Skin of body (tissue), 1 donor: ENCODE measurements at regions not wholly inside any gene's neighbourhood (a gene's known extent, or its start where the extent isn't known, plus 50 kb on each side); places are given as distances from the start of the nearest gene placed in this dataset.

Source experiments
- DNase-seq: peaks from one replicate; lab custom pipeline; 2025; lab: John Stamatoyannopoulos, UW

DNA sequence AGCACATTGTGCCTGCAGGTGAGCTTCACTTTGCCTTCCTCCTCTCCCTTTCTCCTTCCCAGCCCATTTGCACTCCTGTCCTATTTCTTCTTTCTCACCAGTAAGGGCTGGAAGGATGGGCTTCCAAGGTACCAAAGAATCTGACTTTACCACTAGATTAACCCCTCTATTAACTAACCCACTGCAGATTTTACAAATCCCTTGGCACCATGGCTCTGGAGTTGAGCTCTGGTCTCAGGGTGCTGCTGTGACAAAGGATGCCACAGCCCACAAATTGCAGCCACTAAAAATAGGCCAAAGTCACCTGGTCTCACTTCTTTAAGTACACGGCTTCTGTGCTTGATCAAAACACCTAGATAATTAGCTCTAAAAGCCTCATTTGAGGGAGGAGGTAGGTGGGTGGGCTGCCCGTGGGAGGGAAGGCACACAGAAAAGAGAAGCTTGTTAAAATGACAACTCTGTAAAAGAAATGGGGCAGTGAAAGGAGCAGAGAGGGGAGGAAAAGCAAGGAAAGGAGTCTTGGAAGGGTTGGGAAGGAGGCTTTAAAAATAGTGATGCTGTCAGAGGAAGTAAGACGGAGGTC lies 327.4 kb downstream of the DRD1 start:
- DNase-seq, result no peak

DNA sequence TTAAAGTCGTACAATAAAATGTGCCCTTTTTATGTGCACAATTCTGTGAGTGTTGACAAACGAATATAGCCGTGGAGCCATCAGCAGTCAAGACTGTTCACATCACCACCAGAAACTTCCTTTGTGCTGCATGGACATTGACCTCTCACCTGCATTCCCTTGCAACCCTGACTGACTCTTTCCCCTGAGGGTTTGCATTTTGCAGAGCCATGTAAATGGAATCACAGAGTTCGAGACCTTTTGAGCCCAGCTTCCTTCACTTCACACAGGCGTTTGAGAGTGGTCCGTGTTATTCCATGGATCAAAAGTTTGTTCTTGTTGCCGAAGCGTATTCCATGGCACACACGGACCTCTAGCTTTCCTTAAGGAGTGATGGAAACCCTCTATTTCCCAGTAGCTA lies 328.2 kb downstream of the DRD1 start:
- DNase-seq, result no peak

DNA sequence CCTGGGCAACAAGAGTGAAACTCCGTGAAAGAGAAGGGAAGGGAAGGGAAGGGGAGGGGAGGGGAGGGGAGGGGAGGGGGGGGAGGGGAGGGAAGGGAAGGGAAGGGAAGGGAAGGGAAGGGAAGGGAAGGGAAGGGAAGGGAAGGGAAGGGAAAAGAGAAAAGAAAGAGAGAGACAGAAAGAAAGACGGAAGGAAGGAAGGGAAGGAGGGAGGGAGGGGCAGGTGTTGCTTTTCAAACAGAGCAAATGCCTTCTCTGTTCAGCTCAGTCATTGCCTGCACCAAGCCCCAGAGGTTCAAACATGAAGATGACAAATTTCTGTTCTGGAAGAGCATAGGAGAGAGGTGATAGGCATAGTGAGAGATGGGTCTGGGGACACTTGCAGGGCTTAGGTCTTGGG lies 330.0 kb downstream of the DRD1 start:
- no peak for DNase-seq

DNA sequence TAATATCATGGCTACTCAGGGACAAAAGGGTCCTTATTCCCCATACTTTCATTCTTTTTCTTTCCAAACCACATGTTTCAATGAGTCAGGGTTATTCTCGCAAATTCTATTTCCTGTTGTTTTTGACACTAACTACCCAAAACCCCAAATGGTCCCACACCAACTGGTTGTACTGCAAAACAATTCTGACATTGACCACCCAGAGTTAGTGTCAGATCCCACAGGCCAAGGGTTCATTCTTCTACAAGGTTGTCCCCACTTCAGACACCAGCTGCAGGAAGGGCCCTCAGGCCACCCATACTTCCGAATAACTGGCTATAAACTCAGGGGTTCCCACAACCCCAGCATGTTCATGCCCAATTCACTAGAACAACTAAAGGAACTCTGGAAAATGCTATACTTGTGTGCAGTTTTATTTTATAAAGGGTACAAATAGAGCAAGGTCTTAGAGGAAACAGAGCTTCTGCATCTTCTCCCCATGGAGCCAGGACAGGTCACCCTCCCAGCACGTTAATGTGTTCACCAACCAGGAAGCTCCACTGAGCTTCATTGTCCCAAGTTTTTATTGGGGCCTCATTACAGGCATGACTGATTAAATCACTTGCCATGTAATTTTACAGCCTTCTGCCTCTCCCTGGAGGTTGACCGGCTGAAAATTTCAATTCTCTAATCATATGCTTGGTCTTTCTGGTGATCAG lies 334.8 kb downstream of the DRD1 start:
- DNase-seq, result no peak

DNA sequence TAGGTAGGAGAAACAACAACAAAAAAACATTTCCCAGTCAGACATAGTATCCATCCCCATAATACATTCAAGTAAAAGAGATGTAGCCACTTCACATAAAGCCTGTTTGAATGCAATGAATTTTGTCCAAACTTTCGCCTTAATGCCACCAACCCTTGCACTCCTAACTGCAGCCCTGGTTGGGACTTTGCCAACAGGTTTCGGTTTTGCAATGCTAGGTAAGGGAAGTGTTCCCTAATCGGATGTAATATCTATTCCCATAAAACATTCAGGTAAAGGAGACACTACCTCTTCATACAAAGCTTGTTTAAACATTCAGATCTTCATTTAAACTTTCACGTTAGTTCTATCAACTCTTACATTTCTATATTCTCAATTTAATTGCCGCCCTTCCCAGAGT lies 336.1 kb downstream of the DRD1 start:
- DNase-seq, result no peak

DNA sequence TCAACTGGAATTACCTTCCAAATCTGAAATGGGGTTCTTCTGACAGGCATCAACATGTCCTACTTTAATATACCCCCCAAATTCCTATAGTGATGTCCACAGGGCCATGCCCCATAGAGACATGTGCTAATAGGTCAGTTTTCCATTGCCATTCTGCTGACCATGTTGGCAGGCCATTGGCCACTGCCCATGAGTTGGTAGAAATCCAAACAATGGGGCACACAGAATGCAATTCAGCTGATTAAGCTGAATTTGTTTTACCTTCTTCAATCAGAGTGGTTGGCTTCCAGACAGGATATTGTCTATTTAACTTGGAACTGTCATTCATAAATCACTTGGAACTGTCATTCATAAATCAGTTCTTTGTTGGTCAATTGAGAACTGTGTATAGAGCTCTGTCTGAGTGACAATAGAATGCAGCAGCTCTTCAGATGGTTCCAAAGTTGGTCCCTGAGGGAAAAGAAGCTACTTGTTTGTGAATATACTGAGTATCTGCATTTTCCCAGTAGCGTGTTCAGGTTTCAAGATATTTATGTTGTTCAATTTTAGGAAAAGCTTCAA lies 336.9 kb downstream of the DRD1 start:
- DNase-seq, result no peak

DNA sequence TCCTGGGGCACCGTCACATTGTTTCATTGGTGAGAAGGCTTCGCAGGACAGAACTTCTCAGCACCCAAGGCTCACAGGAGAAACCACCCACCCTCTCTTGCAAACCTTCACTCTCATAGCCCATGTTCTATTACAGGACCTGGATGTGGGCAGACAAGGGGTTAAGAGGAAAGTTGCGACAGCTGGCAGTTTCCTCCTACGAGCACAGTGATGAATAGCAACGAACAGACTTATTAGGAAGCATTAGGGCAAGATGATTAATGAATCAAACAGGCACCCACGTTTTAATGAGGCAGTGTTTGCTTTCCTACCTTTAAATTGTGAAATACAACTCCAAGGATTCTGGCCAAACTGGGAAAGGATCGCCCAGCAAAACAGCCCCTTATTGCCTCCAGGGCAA lies 339.3 kb downstream of the DRD1 start:
- DNase-seq, result no peak

DNA sequence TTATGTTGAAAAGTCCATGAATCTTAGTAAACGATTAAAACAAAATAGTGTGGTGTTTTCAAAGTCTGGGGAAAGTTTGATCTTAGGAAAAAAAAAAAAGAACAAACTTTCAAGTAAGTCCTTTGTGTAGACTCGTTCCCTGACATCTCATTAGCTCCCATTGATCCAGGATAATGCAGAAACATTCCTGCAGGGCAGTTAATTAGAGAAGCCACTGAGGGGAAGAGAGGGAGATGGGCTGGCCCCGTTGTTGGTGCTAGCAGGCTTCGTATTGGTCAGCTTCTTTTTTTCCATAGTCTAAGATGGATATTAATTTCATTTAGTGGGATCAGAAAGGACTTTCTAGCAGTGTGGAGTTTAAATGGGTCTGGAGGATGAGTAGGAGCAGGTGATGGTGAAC lies 340.2 kb downstream of the DRD1 start:
- DNase-seq, result no peak

DNA sequence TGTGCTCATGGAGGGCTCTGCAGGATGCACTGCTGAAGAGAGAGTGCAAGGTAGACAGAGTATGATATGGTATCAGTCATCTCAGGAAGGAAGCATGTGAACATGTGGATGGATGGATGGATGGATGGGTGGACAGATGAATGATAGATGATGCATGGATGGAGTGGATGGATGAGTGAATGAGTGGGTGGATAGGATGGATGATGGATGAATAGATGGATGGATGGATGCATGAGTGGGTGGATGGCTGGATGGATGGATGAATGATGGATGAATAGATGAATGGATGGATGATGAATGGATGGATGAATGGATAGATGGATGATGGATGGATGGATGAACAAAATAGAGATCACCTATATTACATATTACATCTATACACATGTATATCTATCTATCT lies 341.3 kb downstream of the DRD1 start:
- DNase-seq, result no peak

DNA sequence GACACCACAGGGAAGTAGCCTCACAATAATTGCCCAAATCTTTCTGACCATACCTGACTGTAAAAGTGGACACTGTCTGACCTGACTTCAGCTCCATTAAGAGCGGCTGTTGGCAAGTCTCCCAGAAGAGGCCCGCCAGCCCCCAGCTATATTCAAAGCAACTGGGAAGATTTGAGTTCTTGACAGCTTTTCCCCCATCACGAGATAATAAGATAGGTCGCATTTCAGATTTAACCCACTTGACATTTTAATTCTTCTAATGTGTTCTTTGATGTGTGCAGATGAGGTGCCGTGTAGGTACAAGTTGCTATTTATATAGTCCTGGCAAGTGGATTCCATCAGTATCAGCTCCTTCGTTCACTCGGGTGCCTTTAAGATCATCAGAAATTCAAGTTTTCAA lies 345.7 kb downstream of the DRD1 start:
- no peak for DNase-seq

DNA sequence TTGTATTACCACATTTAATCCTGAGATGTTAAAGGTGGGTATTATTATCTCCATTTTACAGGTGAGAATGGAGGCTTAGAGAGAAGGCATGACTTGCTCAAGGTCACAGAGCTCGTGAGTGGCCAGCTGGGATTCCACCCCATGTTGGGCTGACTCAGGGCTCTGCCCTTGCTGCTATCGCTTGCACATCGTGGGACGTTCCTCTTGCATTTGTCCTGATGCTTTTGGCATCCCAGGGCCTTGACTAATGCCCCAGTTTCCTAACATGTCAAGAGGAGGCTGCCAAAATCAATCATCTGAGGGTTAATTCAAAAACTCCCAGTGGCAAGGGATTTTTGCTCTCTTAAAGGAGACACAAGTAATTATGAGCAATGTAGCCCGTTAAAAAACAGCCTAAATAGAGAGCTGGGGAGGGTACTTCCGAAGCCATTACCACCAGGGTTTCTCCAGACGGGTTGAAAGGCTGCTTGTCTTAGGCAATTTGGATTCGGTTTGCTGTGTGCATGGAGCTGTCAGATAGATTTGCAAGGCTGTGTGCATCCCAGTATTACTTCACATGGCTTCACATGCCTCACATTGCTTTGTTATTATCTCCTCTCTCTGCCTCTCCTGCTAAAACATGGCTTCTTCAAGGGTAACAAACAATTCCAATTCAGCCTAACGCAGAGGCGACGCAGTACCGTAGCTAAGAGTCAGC lies 347.4 kb downstream of the DRD1 start:
- no peak for DNase-seq

DNA sequence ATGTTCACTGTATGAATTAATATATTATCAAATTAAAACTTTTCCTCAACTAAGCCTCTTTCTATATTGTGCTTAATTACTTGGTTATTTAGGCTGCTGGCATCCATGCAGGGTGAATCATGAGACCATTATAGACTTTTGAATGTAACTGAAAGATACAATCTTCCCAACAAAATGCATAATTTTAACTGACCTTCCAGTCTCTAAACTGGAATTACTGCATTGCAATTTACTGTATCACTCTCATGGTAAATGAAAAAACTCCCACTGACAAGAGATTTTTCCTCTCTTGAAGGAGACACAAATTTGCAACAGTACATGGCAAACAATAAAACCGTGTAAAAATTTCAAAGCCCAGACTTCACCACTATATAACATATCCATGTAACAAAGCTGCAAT lies 349.5 kb downstream of the DRD1 start:
- DNase-seq, result no peak

DNA sequence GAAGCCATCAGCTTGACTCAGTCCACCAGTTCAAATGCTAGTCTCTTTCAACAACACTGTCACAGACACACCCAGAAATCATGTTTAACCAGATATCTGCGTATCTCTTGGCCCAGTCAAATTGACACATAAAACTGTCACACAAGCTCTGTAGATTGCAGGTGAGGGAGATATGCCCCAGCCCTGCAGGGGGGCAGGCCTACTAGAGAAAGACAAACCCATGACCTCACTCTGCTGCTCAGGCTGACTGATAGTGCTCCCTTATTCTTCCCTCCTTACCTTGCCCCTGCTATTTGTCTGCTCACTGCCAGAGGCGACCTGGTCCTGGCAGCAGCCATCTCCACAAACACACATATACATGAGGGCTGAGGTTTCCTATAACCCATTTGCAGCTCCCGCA lies 351.3 kb downstream of the DRD1 start:
- DNase-seq, result no peak

DNA sequence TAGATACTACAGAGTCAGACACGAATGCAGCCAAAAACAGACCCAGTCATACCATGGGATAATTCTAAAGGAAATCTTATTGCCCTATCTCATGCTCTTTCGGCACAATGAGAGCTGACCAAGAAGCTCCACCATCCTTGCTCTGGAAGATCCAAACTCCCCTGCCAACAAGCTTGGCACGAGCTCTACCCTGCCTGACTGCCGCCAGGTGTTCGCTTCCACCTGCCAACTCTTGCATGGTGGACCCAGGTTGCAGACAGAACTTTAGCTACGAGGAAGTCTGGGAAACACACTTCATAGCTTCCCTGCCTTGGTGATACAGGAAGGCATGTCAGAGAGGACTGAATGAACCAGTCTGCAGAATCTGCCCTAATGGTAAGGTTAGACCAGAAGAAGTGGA lies 355.0 kb downstream of the DRD1 start:
- DNase-seq, result no peak

DNA sequence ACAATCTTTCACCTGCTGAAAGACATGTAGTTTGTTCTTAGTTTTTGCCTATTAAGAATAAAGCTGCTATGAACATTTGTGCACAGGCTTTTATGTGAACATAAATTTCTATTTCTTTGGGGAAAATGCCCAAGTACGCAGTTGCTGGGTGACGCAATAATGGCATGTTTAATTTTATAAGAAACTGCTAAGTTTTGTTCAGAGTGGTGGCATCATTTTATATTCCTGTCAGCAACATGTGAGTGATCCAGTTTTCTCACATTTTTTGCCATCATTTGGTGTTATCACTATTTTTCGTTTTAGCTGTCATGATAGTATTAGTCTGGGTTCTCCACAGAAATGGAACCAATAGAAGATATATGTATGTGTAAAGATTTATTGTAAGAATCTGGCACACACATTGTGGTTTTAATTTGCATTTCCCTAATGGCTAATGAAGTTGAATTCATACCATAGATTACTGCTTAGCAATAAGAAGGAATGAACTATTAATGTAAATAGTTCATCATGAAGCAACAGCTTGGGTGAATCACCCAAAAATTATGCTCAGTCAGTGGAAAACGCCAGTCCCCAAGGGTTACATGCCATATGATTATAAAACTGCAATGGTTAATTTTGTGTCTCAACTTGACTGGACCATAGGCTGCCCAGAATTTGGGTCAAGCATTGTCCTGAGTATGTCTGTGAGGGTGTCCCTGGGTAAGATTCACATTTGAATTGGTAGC lies 358.6 kb downstream of the MSX2 start:
- no peak for DNase-seq

DNA sequence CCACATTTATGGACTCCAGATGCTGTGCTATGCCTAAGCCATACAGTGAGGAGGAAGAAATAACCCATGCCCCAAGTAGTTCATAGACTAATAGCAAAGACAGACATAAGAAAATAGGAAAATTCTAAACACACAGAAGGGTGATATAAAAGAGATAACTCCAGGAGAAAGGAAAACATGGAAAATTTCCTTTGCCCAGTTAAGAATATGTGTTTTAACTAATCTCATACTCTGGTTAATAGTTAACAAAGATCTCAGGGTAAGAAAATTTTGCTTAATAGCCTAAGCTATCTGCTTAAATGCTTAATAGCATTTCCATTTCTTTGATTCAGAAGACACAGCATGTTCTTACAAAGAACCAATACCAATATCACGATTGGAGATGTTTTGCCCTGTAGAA lies 358.0 kb downstream of the MSX2 start:
- DNase-seq, result no peak

DNA sequence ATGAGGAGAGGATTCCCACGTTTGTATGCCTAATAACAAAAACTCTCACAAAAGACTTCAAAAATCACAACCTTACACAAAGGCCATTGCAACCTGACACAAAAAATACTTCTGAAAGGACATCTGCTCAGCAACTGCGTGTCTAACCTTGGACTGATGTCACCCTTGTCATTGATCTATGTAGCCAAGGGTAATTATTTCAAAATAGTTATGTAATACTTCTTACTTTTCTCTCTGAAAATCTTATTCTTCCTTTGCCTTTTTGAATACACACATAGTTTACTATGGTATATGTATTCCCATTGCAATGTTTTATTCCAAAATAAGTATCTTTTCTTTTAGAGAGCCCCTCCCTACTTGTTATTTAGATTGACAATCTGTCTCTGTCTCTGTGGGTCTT lies 355.3 kb downstream of the MSX2 start:
- DNase-seq, result no peak

DNA sequence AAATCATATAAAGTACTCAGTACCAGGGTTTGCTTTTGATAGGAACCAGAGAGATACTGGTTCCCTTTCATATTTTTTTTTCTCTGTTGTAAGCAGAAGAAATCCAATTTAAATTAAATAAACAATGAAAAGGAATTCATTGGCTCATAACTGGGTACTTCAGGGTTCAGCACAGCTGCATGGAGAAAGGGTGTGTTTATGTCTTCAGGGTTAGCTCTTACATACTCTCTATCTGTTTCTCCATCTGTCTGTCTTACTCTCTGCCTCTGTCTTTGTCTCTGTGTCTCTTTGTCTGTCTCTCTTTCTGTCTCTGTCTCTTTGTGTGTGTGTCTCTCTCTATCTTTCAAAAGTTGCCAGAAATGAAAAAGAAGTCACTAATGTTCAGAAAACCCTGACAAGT lies 345.9 kb downstream of the MSX2 start:
- no peak for DNase-seq

DNA sequence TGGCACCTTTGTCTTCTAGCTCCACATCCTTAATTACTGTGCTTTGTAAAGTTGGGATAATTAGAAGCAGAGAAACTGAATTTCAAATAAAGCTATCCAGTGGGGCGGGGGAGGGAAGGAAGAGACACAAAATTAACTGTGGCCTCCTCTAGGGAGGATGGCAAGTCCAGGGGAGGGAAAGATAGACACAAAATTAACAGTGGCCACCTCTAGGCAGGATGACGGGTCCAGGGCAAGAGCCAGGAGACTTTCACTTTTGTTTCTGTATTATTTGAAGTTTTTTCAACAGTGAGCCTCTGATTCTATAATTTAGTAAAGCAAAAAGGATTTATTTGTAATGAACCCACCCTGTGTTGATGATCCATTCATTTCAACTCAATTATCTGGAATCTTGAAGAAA lies 335.9 kb downstream of the MSX2 start:
- no peak for DNase-seq

DNA sequence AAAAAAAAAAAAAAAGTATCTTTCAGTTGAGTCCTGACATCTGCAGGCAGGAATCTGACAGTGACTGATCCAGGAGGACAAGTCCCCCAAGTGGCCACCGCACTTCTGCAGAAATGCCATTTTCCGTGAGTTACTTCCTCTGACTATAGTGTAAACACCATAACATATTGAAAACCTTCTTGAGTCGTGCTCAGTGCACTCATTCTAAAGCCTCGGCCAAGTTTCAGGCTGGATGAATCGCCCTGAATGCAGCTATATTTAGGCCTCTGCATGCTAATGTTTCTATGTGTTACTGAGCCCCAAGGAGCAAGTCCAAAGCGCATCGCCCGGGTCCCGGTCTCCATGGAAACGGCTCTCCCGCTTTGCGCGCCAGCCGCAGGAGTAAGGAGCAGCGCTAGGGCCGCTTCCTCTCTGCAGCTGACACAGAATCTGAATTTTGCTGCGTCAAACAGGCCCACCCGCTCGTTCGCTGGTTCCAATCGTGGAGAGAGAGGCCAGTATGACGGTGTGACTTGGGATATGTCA lies 335.4 kb downstream of the MSX2 start:
- DNase-seq, result peak; percentile 31

DNA sequence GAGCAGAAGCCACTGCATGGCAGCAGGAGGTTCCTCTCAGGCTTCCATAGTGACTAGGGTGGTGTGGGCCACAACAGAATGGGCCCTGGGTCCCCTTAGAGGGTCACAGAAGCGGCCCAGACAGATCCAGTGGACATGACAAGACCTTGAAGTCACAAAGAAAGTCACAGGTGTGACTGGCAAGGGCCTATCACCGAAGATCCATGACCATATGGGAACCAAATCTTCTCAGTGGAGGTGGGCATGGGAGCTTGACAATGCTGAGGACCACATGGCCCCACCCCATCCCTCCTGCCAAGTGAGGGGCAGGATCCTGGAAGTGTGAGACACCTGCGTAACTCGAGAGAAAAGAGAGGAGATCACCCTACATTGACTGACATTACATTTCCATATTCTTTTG lies 332.4 kb downstream of the MSX2 start:
- DNase-seq, result no peak

DNA sequence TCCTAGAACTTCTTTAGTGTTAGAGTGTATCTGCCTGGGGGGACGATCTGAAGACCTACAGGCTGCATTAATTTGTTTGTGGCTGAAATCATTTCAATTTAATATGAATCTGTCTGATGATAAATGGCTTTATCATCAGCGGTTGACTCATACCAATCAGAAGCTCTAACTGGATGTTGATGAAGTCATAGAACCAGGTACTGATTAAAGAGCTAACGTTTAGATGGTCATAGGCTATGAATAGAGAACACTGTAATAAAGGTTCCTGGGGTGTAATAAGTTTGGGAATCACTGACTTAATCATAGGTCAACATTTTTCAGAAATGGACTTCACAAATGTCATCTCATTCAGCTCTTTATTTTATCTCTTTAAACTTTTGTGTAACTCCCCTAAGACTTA lies 329.9 kb downstream of the MSX2 start:
- DNase-seq, result no peak
